Left renal pelvis (tissue), 4 donors: ENCODE measurements at regions not wholly inside any gene's neighbourhood (a gene's known extent, or its start where the extent isn't known, plus 50 kb on each side); places are given as distances from the start of the nearest gene placed in this dataset.
A peak's percentile ranks its signal among the peaks of the same experiment; 100 is the strongest.

Source experiments
- DNase-seq, 4 donors: peaks; one replicate each; pipeline ENCODE4 v3.0.0-alpha.2; 2013; ENCODE audit warnings: low read depth in 4 of 4, low spot score in 3 of 4

GRCh38 chr6:166106076-166106686 is 61.5 kb downstream of the TBXT start:
- DNase-seq = peak in 3 of 4 donors; percentile 42 to 53 (median 45)

GRCh38 chr6:166105341-166106075 is 62.1 kb downstream of the TBXT start:
- DNase-seq = no peak

GRCh38 chr6:166104872-166105271 is 62.8 kb downstream of the TBXT start:
- no peak for DNase-seq

GRCh38 chr6:166104107-166104506 is 63.5 kb downstream of the TBXT start:
- no peak for DNase-seq

GRCh38 chr6:166101819-166102419 is 65.7 kb downstream of the TBXT start:
- DNase-seq = no peak

- peak; percentile 46 to 64 (median 52) for DNase-seq
Observed at GRCh38 chr6:166097914-166098522, 69.6 kb downstream of the TBXT start.

- DNase-seq = no peak
Observed at GRCh38 chr6:166087852-166088251, 79.8 kb downstream of the TBXT start.

- DNase-seq = no peak
Observed at GRCh38 chr6:166087246-166087645, 80.4 kb downstream of the TBXT start.

GRCh38 chr6:166085500-166085899 is 82.2 kb downstream of the TBXT start:
- no peak for DNase-seq

GRCh38 chr6:166084951-166085350 is 82.7 kb downstream of the TBXT start:
- no peak for DNase-seq

GRCh38 chr6:166079841-166080240 is 87.8 kb downstream of the TBXT start:
- DNase-seq = no peak

- DNase-seq = no peak
Observed at GRCh38 chr6:166078294-166078693, 89.4 kb downstream of the TBXT start.

- no peak for DNase-seq
Observed at GRCh38 chr6:166076625-166077024, 91.0 kb downstream of the TBXT start.

- DNase-seq = no peak
Observed at GRCh38 chr6:166075925-166076324, 91.7 kb downstream of the TBXT start.

- no peak for DNase-seq
Observed at GRCh38 chr6:166075186-166075585, 92.5 kb downstream of the TBXT start.

- DNase-seq = no peak
Observed at GRCh38 chr6:166073082-166073481, 94.6 kb downstream of the TBXT start.

- DNase-seq = no peak
Observed at GRCh38 chr6:166068768-166069167, 98.9 kb downstream of the TBXT start.

- DNase-seq = no peak
Observed at GRCh38 chr6:166058064-166058739, 109.4 kb downstream of the TBXT start.

- no peak for DNase-seq
Observed at GRCh38 chr6:166057431-166057830, 110.2 kb downstream of the TBXT start.

- no peak for DNase-seq
Observed at GRCh38 chr6:166056637-166057036, 111.0 kb downstream of the TBXT start.

- DNase-seq = no peak
Observed at GRCh38 chr6:166055801-166056200, 111.8 kb downstream of the TBXT start.
